Tongue (tissue), 1 donor: ENCODE measurements at regions not wholly inside any gene's neighbourhood (a gene's known extent, or its start where the extent isn't known, plus 50 kb on each side); places are given as distances from the start of the nearest gene placed in this dataset.
A peak's percentile ranks its signal among the peaks of the same experiment; 100 is the strongest.

Experiments used
- DNase-seq: peaks from one replicate; pipeline ENCODE4 v3.0.0-alpha.2; 2015

DNA sequence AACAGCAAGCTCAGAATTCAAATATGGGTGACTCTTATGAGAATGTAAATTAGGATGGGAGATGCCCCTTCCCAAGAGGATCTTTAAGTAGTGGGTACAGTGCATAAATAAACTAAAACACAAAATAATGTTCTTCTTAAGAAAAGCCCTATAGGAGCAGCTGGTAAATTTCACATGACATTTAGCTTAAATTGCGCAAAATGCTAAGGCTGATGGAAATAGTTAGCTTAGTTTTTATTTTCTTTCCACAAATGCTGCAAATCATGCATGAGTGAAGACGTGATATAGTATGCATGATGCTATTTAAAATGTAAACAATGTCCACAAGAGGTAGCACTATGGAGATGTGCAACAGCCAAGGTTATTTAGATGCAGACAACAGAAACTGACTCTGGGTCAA lies 328.1 kb downstream of the ATP23 start:
- DNase-seq, result no peak

DNA sequence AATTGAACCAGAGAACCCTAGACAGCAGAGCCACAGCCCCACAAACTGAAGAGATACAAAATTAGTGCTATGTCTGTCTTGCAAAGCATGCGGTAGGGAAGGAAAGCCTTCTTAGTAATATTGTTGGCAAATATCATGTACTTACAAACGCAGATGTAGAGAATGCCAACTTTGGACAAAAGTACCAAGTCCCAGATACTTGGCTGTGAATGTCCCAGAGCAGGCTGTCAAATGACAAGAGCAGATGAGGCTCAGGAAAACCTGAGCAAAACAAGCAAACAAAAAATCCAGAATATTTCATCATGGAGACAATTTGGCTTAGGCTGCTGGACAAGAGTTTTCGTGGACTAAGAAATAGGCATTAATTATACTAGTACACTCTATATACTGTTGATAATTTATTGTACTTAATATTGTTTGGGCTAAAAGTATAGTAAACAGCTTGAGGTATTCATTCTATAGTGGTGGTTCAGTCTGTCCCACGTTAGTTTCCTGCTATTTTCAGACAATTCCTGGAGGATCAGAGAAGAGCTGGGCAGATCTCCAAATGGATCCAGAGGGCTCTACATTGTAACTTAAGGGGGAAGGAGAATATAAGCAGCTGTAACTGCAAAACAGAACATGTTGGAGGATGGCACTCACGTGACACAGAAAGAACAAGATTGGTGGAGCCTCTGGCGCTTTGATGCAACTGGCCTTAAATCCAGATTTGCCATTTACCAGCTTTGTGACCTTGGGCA lies 329.8 kb downstream of the ATP23 start:
- peak; percentile 37 for DNase-seq

DNA sequence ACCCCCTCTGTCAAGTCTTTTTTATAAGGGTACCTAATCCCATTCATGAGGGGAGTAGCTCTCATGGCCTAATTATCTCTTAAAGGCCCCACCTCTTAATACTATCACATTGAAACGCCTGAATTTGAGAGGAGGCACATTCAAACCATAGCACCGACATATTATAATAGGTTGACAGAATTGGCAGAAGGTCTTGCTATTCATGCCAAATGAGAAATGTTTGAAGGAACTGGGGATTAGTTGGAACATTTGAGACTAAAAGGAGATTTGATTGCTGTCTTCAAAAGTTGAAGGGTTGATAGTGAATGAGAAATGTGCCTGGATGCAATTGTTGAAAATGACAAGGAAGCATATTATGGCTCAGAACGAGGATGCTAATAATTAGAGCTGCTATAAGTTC lies 331.1 kb downstream of the ATP23 start:
- DNase-seq, result no peak

DNA sequence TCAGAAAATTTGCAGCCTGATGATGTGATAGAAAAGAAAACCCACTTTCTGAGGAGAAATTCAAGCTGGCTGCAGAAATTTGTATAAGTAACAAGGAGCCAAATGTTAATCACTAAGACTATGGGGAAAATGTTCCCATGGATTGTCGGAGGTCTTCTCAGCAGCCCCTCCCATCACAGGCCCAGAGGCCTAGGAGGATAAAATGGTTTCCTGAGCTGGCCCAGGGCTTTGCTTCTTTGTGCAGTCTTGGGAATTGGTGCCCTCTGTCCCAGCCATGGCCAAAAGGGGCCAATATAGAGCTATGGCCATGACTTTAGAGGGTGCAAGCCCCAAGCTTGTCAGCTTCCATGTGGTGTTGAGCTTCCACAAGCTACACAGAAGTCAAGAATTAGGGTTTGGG lies 335.9 kb downstream of the ATP23 start:
- DNase-seq, result no peak

DNA sequence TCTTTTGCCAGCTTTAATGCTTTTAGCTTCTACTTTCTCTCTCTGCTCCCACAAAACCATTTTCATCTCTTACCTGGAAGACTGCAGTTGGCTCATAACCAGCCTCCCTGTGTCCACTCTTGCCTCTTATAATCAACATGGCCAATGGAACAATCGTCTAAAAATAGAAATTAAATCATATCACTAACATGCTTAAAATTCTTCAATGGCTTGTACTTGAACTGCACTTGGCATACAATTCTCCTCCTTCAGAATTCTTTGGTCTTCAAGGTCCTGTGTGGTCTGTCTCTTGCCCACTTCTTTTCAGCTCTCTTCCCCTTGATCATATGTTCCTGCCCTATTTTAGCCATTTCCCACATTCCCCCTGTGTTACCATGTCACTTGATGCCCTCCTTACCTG lies 342.2 kb downstream of the ATP23 start:
- DNase-seq, result no peak

DNA sequence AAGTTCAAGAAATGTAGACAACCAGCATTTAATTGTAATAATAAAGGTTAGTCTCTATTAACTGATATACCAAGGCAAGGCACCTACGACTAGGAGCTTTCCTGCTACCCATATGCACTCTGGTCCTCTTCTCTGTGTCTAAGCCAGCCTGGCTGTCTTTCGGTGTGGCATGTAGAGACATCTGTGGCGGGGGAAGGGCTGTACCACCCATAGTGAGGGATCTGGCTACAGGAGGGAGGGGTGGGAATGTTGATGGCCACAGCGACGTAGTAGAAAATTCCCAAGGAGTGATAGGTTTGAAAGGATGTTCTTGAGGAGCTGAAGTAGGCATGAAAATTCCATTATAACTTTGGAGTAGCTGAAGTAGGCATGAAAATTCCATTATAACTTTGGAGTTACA lies 344.2 kb downstream of the ATP23 start:
- DNase-seq, result peak; percentile 70

DNA sequence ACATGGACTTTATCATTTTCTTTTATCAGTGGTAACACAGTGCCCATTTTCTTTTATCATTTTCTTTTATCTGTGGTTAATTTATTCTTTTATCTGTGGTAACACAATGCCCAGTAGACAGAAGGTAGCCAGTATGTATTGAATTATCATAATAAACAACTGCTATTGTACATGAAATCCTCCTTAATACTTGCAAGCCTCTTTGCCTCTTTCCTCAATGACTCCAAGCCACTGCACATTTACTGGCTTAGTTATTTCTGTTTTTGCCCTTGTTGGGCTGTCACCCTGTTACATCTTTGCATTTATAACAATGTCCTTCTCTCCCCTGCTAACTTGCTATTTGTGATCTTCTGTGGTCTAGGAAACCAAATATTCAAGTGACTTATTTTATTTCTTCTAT lies 345.0 kb downstream of the ATP23 start:
- no peak for DNase-seq

DNA sequence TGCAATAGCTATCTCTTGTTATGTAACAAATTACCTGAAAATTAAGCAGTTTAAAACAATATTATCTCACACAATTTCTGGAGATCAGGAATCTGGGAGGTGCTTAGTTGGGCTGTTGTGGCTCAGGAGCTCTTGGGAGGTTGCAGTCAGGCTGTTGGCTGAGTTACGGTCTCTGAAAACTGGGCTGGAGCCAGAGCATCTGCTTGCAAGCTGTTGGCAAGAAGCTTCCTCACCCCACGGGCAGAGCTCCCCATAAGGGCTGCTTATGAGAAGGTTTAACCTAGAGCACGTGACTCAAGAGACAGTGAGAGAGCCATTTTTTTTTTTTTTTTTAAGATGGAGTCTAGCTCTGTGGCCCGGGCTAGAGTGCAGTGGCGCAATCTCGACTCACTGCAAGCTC lies 346.8 kb downstream of the ATP23 start:
- DNase-seq, result peak; percentile 85

DNA sequence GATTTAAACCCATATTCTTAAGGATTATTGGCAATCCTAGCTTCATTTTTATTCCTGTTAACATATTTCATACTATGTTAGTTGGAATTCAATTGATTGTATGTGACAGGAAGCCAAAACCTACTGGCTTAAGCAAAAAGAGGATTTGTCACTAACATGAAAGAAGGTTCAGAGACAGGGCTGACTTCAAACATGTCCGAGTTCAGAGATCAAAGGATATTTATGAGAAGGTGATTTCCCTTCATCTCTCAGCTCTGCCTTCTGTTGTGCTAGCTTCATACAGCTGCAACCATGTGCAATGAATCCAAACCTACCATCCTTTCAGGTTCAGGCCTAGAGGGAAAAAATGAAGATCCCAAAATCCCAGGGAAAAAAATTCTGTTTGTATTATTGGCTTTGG lies 349.7 kb downstream of the ATP23 start:
- no peak for DNase-seq

DNA sequence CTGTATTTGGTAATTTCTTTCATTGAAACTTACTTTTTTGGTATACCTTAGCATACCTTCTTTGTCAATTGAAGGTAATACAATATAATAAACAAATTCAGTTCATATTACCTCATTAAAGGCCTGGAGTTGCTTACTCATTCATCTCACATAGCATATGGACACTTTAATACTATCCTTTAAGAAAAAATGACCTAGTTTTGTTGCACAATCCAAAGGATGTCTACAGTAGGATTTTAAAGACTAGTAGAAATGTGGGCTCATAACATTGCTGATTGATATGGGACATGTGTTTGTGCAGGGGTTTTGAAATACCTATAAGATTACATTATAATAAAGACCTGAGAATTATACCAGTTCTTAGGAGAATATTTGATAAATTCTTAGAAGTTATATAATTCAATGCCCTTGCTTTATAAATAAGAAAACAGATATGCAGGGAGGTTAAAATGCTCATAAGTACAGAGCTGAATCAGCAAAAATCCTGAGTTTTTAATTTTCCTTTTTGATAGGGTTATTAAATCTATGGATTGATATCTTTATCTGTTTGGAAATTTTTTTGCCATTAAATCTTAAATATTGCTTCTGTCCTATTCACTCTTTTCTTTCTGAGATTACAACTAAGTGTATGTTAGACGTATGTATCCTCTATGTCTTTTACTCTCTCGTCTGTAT lies 352.1 kb downstream of the ATP23 start:
- no peak for DNase-seq

DNA sequence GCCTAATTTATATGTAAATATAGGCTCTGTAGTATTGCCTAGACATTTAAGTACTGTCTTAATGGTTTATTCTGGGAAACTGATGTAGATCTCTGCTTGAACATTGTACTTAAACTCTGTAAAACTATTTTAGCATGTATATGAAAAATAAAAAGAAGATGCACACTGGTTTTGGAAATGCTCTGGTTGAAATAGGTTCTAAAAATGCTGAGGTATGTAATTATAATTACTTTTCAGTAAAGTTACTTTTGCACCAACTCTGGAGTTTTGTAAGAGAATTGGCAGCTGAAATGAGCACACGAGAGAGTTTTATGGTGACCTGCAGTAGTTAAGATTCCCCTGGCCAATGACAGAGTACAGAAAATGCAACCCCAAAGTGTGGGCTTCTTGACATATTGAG lies 353.9 kb downstream of the ATP23 start:
- DNase-seq, result no peak

DNA sequence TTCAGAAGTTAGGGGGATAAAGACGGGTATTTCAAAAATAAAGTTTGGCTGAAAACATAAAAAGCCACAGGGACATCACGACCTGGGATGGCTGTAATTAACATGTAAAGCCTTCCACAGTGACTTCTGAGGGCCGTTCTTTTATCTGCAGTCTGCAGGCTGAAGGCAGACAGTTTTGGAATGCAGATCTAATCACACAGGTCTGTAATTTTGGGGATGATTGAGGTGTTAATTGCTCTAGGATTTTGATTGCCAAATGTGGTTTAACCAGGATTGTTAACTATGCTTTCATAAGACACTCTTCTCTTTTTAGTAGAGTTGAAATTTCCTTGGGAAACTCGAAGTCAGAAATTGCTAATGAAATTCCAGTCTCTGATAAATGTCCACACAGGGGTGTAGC lies 355.5 kb downstream of the ATP23 start:
- DNase-seq, result no peak

DNA sequence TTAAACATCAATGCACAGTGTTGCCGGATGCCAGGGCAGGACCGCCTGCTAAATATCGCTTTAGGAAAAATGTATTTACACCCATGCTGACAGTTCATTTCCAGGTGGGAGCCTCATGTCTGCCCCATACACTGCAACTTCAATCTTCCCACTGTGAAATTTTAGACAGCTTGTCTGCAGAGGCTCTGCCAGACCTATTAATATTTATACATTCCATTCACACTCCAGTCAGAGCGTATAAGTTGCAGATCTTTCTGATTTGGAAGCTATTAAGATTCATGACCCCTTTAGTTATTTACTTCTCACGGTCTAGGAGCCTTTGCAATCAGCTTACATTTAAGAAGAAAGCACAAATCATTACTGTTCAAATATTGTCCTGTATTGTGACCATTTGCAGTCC lies 357.4 kb downstream of the ATP23 start:
- DNase-seq, result no peak

DNA sequence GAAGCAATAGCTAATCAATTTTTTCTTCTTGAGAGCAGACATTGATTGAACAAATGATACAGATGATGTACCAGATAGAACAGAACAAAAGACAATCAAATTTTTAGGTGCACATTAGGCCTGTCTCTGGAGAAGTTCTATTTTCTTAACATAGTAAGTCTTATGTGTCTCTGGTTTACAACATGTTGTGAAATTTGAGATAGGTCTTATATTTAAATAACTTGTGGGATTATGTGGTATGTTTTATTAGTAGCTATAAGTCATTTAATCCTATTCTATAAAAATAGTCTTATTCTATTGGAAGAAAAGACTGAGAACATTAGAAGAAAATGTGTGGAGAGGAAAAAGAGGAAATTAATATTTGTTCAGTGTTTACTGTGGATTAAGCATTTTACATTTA lies 358.0 kb downstream of the ATP23 start:
- no peak for DNase-seq

DNA sequence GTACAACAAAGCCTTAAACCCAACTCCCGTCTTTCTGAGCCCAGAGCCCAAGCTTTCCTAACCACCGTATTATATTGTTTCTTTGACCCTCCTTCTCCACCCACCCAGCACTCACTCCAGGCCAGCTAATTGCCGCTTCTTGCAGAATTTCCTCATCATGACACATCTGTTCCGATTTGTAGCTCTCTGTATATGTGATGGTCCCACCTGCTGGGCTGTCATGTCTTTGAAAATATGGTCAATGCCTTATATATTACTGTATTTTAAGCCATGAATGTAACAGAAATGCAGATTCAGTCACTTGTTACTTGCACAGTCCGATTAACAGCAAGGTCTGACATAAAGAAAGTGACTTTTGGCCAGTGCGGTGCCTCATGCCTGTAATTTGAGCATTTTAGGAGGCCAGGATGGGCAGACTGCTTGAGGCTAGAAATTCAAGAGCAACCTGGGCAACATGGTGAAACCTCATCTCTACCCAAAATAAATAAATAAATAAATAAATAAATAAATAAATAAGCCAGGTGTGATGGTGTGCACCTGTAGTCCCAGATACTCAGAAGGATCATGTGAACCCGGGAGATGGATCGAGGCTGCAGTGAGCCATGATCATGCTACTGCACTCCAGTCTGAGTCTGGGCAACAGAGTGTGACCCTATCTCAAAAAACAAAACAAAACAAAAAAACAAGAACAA lies 359.8 kb downstream of the ATP23 start:
- no peak for DNase-seq

DNA sequence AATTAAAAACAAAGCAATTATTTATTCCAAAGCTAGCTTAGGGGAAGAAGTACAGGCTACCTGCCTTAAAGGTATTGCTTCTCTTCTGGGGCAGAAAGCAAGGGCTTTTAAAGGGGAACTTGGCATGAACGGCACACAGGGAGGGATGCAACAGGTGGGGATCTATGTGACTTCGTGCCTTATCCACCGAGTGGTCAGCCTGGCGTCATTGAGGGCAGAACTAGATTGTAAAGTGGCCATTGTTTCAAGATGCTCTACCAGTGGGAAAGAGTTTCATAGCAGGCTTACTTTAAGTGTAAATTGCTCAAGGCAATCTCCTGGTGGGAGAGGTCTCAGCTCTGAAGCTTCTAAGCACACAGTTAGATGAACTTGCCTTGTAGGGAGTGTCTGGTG lies 360.4 kb downstream of the ATP23 start:
- DNase-seq, result no peak

DNA sequence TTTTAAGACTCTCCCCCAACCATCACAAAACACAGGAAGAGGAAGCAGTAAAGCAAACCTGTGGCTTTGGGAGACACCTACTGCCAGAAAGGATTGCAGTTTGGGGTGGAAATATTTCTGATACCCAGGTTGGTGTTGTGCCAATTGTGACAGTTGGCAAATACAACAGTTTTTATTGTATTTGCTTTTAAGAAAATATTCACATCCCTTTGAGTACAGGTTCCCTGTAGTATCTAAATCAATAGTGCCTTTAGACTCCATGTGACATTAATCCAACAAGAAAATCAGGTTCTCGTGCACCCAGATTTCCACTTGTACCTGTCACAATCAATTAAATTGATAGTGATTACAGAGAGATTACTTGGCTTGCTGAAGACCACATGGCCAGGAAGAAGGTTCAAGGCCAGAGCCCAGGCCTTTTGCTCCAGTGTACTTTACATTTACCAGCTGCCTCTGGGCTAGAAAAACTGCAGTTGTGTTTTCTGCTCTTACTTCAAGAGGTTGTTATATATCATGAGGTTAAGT lies 361.2 kb downstream of the ATP23 start:
- DNase-seq, result no peak

DNA sequence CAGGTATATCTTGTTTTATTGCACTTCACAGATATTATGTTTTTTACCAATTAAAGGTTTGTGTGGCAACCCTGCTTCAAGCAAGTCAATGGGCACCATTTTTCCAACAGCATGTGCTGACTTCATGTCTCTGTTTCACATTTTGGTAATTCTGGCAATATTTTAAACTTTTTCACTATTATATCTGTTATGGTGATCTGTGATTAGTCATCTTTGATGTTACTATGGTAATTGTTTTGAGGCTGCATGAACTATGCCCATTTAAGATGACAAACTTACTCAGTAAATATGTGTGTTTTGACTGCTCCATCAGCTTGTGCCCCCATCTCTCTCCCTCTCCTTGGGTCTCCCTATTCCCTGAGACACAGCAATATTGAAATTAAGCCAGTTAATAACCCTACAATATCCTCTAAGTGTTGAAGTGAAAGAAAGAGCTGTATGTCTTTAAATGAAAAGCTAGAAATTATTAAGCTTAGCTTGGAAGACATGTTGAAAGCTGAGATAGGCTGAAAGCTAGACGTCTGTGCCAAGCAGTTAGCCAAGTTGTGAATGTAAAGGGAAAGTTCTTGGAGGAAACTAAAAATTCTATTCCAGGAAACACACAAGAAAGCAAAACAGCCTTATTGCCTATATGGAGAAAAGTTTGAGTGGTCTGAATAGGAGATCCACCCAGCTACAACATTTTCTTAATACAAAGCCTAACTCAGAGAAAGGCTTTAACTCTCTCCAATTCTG lies 365.1 kb downstream of the ATP23 start:
- DNase-seq, result no peak

DNA sequence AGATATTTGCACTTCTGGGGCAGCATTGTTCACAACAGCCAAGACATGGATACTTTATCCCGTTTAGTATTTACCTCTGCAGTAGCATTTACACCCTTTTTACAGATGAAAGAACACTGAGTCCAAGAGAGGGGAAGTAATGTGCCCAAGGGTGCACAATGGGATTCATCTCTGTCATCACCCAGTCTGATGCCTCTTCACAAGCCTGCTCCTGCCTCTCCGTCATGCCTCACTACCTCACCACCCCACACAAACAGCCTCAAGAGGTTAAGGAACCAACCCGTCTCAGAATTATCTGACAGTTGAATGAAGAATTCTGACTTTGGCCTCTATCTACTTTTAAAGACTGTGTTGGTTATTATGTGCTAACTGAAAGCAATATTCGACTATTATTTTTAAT lies 368.4 kb downstream of the ATP23 start:
- no peak for DNase-seq

DNA sequence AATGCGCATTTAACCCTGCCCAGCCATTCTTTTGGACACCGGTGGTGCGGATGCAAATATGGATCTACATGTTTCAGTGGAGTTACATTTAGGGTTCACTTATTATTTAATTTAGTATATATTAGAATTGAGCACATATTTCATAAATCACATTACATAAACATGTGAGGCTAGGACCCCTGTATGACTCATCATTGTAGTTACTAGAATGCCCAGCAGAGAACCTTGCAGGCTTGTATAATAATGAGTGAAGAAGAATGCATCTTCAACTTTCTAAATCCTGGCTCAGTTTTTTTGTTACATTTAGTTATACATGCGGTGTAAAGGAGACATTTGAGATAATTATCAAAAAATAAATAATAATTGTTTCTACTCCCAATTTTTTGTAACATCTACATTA lies 369.0 kb downstream of the ATP23 start:
- DNase-seq, result no peak

DNA sequence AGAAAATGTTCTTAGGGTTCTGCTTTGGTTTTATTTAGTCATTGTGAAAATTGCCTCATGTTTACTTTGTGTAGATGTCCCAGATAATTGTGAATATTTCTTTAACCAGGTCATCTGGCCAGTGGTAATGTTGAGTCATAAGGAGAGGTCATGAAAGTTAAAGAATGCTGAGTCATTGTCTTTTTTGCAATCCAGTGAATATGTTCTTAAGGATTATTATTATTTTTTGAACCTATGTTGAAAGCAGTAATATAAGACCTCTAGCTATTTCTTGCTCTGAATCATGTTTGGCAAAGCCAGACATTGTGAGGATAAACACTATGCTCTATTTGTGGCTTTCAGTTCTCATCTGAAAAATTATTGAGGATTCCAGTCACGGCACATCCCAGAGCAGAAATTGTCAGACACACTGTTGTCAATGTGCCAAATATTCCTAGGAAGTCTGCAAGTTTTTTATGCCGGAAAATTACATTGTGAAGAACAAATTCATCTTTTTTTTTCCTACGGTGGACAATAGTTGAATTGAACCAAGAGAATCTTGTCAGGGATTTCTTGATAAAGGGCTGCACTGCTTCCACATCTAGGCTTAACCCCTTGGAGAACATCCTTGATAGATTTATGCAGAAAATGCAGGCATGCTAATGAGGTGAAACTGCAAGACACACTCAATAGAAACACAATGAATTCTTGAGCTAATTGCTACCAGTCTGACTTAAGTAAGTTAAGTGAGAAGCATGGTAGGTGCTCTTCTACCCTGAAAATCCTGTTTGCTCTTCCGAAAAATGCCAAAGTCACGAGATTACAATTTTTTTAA lies 369.6 kb downstream of the ATP23 start:
- DNase-seq, result no peak
